PC-9 (cell line): ENCODE measurements at regions not wholly inside any gene's neighbourhood (a gene's known extent, or its start where the extent isn't known, plus 50 kb on each side); places are given as distances from the start of the nearest gene placed in this dataset.

Source experiments
- CTCF ChIP-seq: fragments of 200-600 bp; sonication (generic); conservative IDR thresholded peaks from 2 replicates; pipeline ENCODE4 v1.6.1; 2017; ENCODE audit warnings: mixed run types, antibody characterized with exemption, mild to moderate bottlenecking, moderate library complexity
- EZH2 ChIP-seq: fragments of 200-600 bp; sonication (generic); IDR thresholded peaks from 2 replicates; pipeline ENCODE4 v1.8.0; 2017; ENCODE audit warnings: antibody characterized with exemption, low read depth

- TF ChIP-seq EZH2 (no peak), CTCF (no peak)
These were observed 163.1 kb downstream of the LY86 start for GRCh38 chr6:6751619-6752023.
